ENCODE measurements at regions not wholly inside any gene's neighbourhood (a gene's known extent, or its start where the extent isn't known, plus 50 kb on each side); places are given as distances from the start of the nearest gene placed in this dataset.
"Not testable (repeated sequence)": the region's sequence is repeated elsewhere in the genome, so short reads cannot be mapped to it uniquely, and the experiment has no call there.

DNA sequence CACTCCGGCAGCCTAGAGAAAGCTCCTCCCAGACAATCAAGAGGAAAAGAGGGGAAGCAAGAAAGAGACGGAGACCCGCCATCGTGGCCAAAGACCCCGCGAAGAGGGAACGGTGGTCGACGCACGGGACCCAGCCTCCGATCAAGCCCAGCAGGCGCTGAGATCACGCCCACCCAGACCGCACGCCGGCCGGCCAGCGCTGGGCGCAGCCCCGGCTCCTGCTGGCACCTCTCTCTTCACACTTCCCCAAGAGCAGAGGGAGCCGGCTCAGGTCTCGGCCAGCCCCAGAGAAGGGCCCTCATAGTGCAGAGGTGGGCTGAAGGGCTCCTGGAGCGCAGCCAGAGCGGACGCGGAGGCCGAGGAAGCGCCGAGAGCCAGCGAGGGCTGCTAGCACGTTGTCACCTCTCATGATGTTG is 918.4 kb upstream of the ADAMTS5 start:
- DNase-seq (ENCODE audit: low read depth, low spot score) (no peak), FAIRE-seq (no peak)
- H3K36me3 ChIP-seq (ENCODE audit: control insufficient read depth in 2 of 2, extremely low read depth in 1 of 2, insufficient read depth in 2 of 2, low read length in 2 of 2) = no peaks in the 10 kb centered on the region
- H3K9me1 ChIP-seq (ENCODE audit: control insufficient read depth, extremely low read depth, insufficient read depth, low read length) = no peaks in the 10 kb centered on the region
- no peaks in the 10 kb centered on the region for H3K9me3 ChIP-seq (ENCODE audit: control insufficient read depth, low read depth, low read length)
- no peaks in the 10 kb centered on the region for H4K20me1 ChIP-seq (ENCODE audit: control insufficient read depth, extremely low read depth, insufficient read depth, low read length)
- no peaks in the 10 kb centered on the region for H3K79me2 ChIP-seq (ENCODE audit: control insufficient read depth, insufficient read depth, low read length)
- H3K27me3 ChIP-seq (ENCODE audit: control insufficient read depth, extremely low read depth, insufficient read depth, low read length) = no peaks in the 10 kb centered on the region
- no peak overlapping the region for H3K9ac ChIP-seq (ENCODE audit: control insufficient read depth, extremely low read depth, insufficient read depth, low read length)
- H3K4me2 ChIP-seq (ENCODE audit: control insufficient read depth, extremely low read depth, insufficient read depth, low read depth, low read length) = no peak overlapping the region
- TF ChIP-seq EZH2 (IDR thresholded peaks at IDR 0.05; ENCODE audit: low read length) = no peak
- no peak for TF ChIP-seq CTCF (optimal IDR thresholded peaks at IDR 0.05 in 1 of 3, IDR thresholded peaks at IDR 0.05 in 1 of 3, conservative IDR thresholded peaks at IDR 0.05 in 1 of 3; ENCODE audit: extremely low read depth in 1 of 3, insufficient read depth in 2 of 3, low read length in 3 of 3)
- H3K4me1 ChIP-seq (ENCODE audit: control insufficient read depth, extremely low read depth, insufficient read depth, low read length) = no peaks in the 10 kb centered on the region
- H2AFZ ChIP-seq (ENCODE audit: control insufficient read depth, low read length) = no peak overlapping the region
- dilution Hi-C loops (cut with MboI; ENCODE audit: extremely low pct_ligation_motif_present, low sequenced_read_pairs) = no loop called here
- no peak overlapping the region for H3K4me3 ChIP-seq (ENCODE audit: control insufficient read depth in 2 of 3, extremely low read depth in 1 of 3, insufficient read depth in 2 of 3, low read depth in 1 of 3, low read length in 3 of 3)
- no peak overlapping the region for H3K27ac ChIP-seq (ENCODE audit: control insufficient read depth, insufficient read depth, low read length)

DNA sequence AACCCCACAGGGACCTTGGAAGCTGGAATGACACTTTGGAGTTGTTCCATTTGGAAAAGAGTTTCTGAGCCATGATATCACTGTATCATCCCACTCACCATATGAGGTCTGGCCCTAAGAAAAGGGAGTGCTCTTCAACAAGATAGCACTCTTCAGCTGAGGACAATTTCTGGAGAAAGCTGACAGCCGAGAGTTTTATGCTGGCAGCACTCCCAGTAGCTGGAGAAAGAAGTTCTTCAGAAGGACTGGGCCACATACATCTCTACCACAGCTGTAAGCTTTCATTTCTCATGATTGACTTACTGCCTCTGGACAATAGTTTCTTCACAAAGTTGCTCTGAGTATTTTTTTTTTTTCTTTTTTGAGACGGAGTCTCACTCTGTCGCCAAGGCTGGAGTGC is 914.4 kb upstream of the ADAMTS5 start:
- H3K9ac ChIP-seq (ENCODE audit: control insufficient read depth, extremely low read depth, insufficient read depth, low read length); H3K36me3 ChIP-seq (ENCODE audit: control insufficient read depth in 2 of 2, extremely low read depth in 1 of 2, insufficient read depth in 2 of 2, low read length in 2 of 2); H2AFZ ChIP-seq (ENCODE audit: control insufficient read depth, low read length); FAIRE-seq; H3K27me3 ChIP-seq (ENCODE audit: control insufficient read depth, extremely low read depth, insufficient read depth, low read length); H3K4me3 ChIP-seq (ENCODE audit: control insufficient read depth in 2 of 3, extremely low read depth in 1 of 3, insufficient read depth in 2 of 3, low read depth in 1 of 3, low read length in 3 of 3); H3K79me2 ChIP-seq (ENCODE audit: control insufficient read depth, insufficient read depth, low read length); H3K4me1 ChIP-seq (ENCODE audit: control insufficient read depth, extremely low read depth, insufficient read depth, low read length); H3K27ac ChIP-seq (ENCODE audit: control insufficient read depth, insufficient read depth, low read length); H4K20me1 ChIP-seq (ENCODE audit: control insufficient read depth, extremely low read depth, insufficient read depth, low read length); H3K4me2 ChIP-seq (ENCODE audit: control insufficient read depth, extremely low read depth, insufficient read depth, low read depth, low read length); DNase-seq (ENCODE audit: low read depth, low spot score); H3K9me3 ChIP-seq (ENCODE audit: control insufficient read depth, low read depth, low read length); dilution Hi-C loops (cut with MboI; ENCODE audit: extremely low pct_ligation_motif_present, low sequenced_read_pairs); H3K9me1 ChIP-seq (ENCODE audit: control insufficient read depth, extremely low read depth, insufficient read depth, low read length): not testable (repeated sequence)

DNA sequence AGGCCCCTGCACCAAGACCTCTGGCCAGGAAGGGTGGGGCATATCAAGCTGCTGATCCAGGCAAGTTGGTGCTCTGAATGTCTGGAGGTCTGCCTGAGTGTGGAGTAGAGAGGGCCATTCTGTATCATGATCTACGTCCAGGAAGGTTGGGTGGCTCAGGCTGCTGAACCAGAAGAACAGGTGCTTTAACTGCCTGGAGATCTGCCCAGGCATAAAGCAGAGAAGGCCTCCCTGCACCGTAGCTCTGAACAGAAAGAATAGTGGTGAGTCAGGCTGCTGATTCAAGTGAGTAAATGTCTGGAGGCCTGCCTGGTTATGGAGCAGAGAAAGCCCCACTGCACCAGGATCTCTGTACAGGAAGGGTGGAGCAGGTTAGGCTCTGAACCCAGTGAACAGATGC is 905.5 kb upstream of the ADAMTS5 start:
- H3K4me2 ChIP-seq (ENCODE audit: control insufficient read depth, extremely low read depth, insufficient read depth, low read depth, low read length); H3K4me1 ChIP-seq (ENCODE audit: control insufficient read depth, extremely low read depth, insufficient read depth, low read length); H3K36me3 ChIP-seq (ENCODE audit: control insufficient read depth in 2 of 2, extremely low read depth in 1 of 2, insufficient read depth in 2 of 2, low read length in 2 of 2); H2AFZ ChIP-seq (ENCODE audit: control insufficient read depth, low read length); H3K9me1 ChIP-seq (ENCODE audit: control insufficient read depth, extremely low read depth, insufficient read depth, low read length); FAIRE-seq; H3K9ac ChIP-seq (ENCODE audit: control insufficient read depth, extremely low read depth, insufficient read depth, low read length); H3K9me3 ChIP-seq (ENCODE audit: control insufficient read depth, low read depth, low read length); H3K27me3 ChIP-seq (ENCODE audit: control insufficient read depth, extremely low read depth, insufficient read depth, low read length); dilution Hi-C loops (cut with MboI; ENCODE audit: extremely low pct_ligation_motif_present, low sequenced_read_pairs); DNase-seq (ENCODE audit: low read depth, low spot score); H4K20me1 ChIP-seq (ENCODE audit: control insufficient read depth, extremely low read depth, insufficient read depth, low read length); H3K79me2 ChIP-seq (ENCODE audit: control insufficient read depth, insufficient read depth, low read length); H3K4me3 ChIP-seq (ENCODE audit: control insufficient read depth in 2 of 3, extremely low read depth in 1 of 3, insufficient read depth in 2 of 3, low read depth in 1 of 3, low read length in 3 of 3); H3K27ac ChIP-seq (ENCODE audit: control insufficient read depth, insufficient read depth, low read length): not testable (repeated sequence)

DNA sequence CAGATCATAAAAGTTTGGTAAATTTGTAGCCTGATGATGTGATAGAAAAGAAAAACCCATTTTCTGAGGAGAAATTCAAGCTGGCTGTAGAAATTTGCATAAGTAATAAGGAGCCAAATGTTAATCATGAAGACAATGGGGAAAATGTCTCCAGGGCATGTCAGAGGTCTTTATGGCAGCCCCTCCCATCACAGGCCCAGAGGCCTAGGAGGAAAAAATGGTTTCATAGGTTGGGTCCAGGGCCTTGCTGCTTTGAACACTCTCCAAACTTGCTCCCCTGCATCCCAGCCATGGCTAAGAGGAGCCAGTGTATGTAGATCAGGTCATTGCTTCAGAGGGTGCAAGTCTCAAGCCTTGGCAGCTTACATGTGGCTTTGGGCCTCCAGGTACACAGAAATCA is 903.9 kb upstream of the ADAMTS5 start:
- H3K79me2 ChIP-seq (ENCODE audit: control insufficient read depth, insufficient read depth, low read length); H3K27me3 ChIP-seq (ENCODE audit: control insufficient read depth, extremely low read depth, insufficient read depth, low read length); H4K20me1 ChIP-seq (ENCODE audit: control insufficient read depth, extremely low read depth, insufficient read depth, low read length); H3K4me2 ChIP-seq (ENCODE audit: control insufficient read depth, extremely low read depth, insufficient read depth, low read depth, low read length); DNase-seq (ENCODE audit: low read depth, low spot score); FAIRE-seq; H3K27ac ChIP-seq (ENCODE audit: control insufficient read depth, insufficient read depth, low read length); H3K9me1 ChIP-seq (ENCODE audit: control insufficient read depth, extremely low read depth, insufficient read depth, low read length); H3K36me3 ChIP-seq (ENCODE audit: control insufficient read depth in 2 of 2, extremely low read depth in 1 of 2, insufficient read depth in 2 of 2, low read length in 2 of 2); dilution Hi-C loops (cut with MboI; ENCODE audit: extremely low pct_ligation_motif_present, low sequenced_read_pairs); H3K4me1 ChIP-seq (ENCODE audit: control insufficient read depth, extremely low read depth, insufficient read depth, low read length); H3K9ac ChIP-seq (ENCODE audit: control insufficient read depth, extremely low read depth, insufficient read depth, low read length); H3K9me3 ChIP-seq (ENCODE audit: control insufficient read depth, low read depth, low read length); H2AFZ ChIP-seq (ENCODE audit: control insufficient read depth, low read length); H3K4me3 ChIP-seq (ENCODE audit: control insufficient read depth in 2 of 3, extremely low read depth in 1 of 3, insufficient read depth in 2 of 3, low read depth in 1 of 3, low read length in 3 of 3): not testable (repeated sequence)
